IMR-90 (cell line): ENCODE measurements at regions not wholly inside any gene's neighbourhood (a gene's known extent, or its start where the extent isn't known, plus 50 kb on each side); places are given as distances from the start of the nearest gene placed in this dataset.

Experiments used
- ATAC-seq: fragments of 200-7000 bp; cut with Tn5 transposase; 2 replicates; pipeline ENCODE4 v1.9.1; 2020; ENCODE audit warnings: low read depth, mild to moderate bottlenecking, moderate library complexity
- BruUV-seq: library from RNA; stranded (reverse); fragments of 400-500 nt; replicated peaks from 2 replicates; lab custom pipeline; 2021; lab: Mats Ljungman, UMichigan
- CTCF ChIA-PET: fragments of 300-600 bp; formaldehyde crosslinking; extraction: SDS; loops from one replicate; lab custom pipeline; 2021; ENCODE audit warnings: antibody characterized with exemption; lab: Yijun Ruan, JAX
- POLR2A ChIA-PET: fragments of 300-600 bp; sonication (Branson Sonifier 250); formaldehyde crosslinking; loops from one replicate; lab custom pipeline; 2022; ENCODE audit warnings: antibody characterized with exemption; ENCODE audit not compliant: unreplicated experiment; lab: Charles Lee
- DNase-seq: peaks from one replicate; pipeline ENCODE4 v3.0.0; 2013
- H2AFZ ChIP-seq: replicated peaks from 2 replicates; pipeline ENCODE3; 2013; ENCODE audit warnings: low read length, mild to moderate bottlenecking; ENCODE audit not compliant: poor library complexity
- H2AK5ac ChIP-seq: 2 replicates; pipeline ENCODE4 v1.6.1; 2013; ENCODE audit warnings: low read depth, low read length, inconsistent platforms
- H2AK9ac ChIP-seq: replicated peaks from 2 replicates; pipeline ENCODE3; 2013; ENCODE audit warnings: mild to moderate bottlenecking, low read depth, low read length, moderate library complexity; ENCODE audit not compliant: poor library complexity
- H2BK120ac ChIP-seq: 2 replicates; pipeline ENCODE4 v1.6.1; 2013; ENCODE audit warnings: low read depth, low read length, inconsistent platforms
- H2BK15ac ChIP-seq: 3 replicates; pipeline ENCODE4 v1.6.1; 2013; ENCODE audit warnings: low read depth, low read length, inconsistent platforms
- H2BK20ac ChIP-seq: 2 replicates; pipeline ENCODE4 v1.6.1; 2013; ENCODE audit warnings: low read depth, mild to moderate bottlenecking, inconsistent platforms, low read length, moderate library complexity
- H2BK5ac ChIP-seq: 2 replicates; pipeline ENCODE4 v1.6.1; 2013; ENCODE audit warnings: mild to moderate bottlenecking, low read depth, low read length, inconsistent platforms; ENCODE audit not compliant: poor library complexity, severe bottlenecking
- H3K14ac ChIP-seq: replicated peaks from 2 replicates; pipeline ENCODE4 v1.6.1; 2013; ENCODE audit warnings: low read depth, low read length, inconsistent platforms
- H3K18ac ChIP-seq: 2 replicates; pipeline ENCODE4 v1.6.1; 2013; ENCODE audit warnings: low read depth, low read length, control low read depth
- H3K23ac ChIP-seq: 2 replicates; pipeline ENCODE4 v1.6.1; 2013; ENCODE audit warnings: low read depth, low read length, inconsistent platforms
- H3K27ac ChIP-seq: 2 replicates; pipeline ENCODE4 v1.5.1; 2013; ENCODE audit warnings: mild to moderate bottlenecking, control low read depth, low read length; ENCODE audit not compliant: insufficient read depth
- H3K27me3 ChIP-seq: 2 replicates; pipeline ENCODE4 v1.6.1; 2013; ENCODE audit warnings: low read length; ENCODE audit not compliant: control insufficient read depth, insufficient read depth
- H3K36me3 ChIP-seq: 2 replicates; pipeline ENCODE4 v1.6.1; 2013; ENCODE audit warnings: low read length, mixed read lengths; ENCODE audit not compliant: control insufficient read depth, insufficient read depth
- H3K4ac ChIP-seq: 2 replicates; pipeline ENCODE4 v1.6.1; 2013; ENCODE audit warnings: low read depth, low read length, inconsistent platforms
- H3K4me1 ChIP-seq: 2 replicates; pipeline ENCODE4 v1.6.1; 2013; ENCODE audit warnings: low read length, mixed read lengths; ENCODE audit not compliant: control insufficient read depth, insufficient read depth
- H3K4me2 ChIP-seq: 2 replicates; pipeline ENCODE4 v1.6.1; 2013; ENCODE audit warnings: low read depth, mild to moderate bottlenecking, control low read depth, low read length, moderate library complexity
- H3K4me3 ChIP-seq: 2 replicates; pipeline ENCODE4 v1.5.1; 2013; ENCODE audit warnings: low read depth, mild to moderate bottlenecking, control low read depth, low read length, moderate library complexity; ENCODE audit not compliant: insufficient read depth
- H3K56ac ChIP-seq: 2 replicates; pipeline ENCODE4 v1.6.1; 2013; ENCODE audit warnings: low read length, inconsistent platforms; ENCODE audit not compliant: insufficient read depth; ENCODE audit errors: extremely low read depth
- H3K79me1 ChIP-seq, 2 experiments: 2 replicates each; pipeline ENCODE4 v1.6.1; 2013; ENCODE audit warnings: low read length in 2 of 2, inconsistent platforms in 1 of 2, low read depth in 1 of 2
- H3K9ac ChIP-seq: 2 replicates; pipeline ENCODE4 v1.6.1; 2013; ENCODE audit warnings: low read depth, low read length, control low read depth
- H3K9me1 ChIP-seq: 2 replicates; pipeline ENCODE4 v1.6.1; 2013; ENCODE audit warnings: low read length, inconsistent platforms; ENCODE audit not compliant: insufficient read depth
- H3K9me3 ChIP-seq: 2 replicates; pipeline ENCODE4 v1.6.1; 2013; ENCODE audit warnings: low read length; ENCODE audit not compliant: control insufficient read depth, insufficient read depth
- H4K20me1 ChIP-seq: 2 replicates; pipeline ENCODE4 v1.6.1; 2013; ENCODE audit warnings: low read length, inconsistent platforms; ENCODE audit not compliant: insufficient read depth
- H4K5ac ChIP-seq: 2 replicates; pipeline ENCODE4 v1.6.1; 2013; ENCODE audit warnings: mild to moderate bottlenecking, low read depth, low read length, control low read depth
- H4K8ac ChIP-seq, 2 experiments: 2 replicates each; pipeline ENCODE4 v1.6.1; 2013; ENCODE audit warnings: low read depth in 2 of 2, low read length in 2 of 2, control low read depth in 1 of 2, inconsistent platforms in 1 of 2
- H4K91ac ChIP-seq: 2 replicates; pipeline ENCODE4 v1.6.1; 2013; ENCODE audit warnings: low read depth, low read length, inconsistent platforms; ENCODE audit not compliant: insufficient read depth
- BHLHE40 ChIP-seq: fragments of 150-350 bp; IDR thresholded peaks from 2 replicates; pipeline ENCODE4 v1.6.1; 2016; ENCODE audit warnings: mild to moderate bottlenecking, low read depth, low read length
- CHD1 ChIP-seq: IDR thresholded peaks from 2 replicates; pipeline ENCODE4 v1.6.1; 2012; ENCODE audit warnings: low read depth, low read length, improper control_type of control experiment
- CTCF ChIP-seq: conservative IDR thresholded peaks from 2 replicates; pipeline ENCODE4 v1.5.1; 2012; ENCODE audit warnings: mild to moderate bottlenecking, low read depth, low read length, improper control_type of control experiment
- ELK1 ChIP-seq: fragments of 150-350 bp; IDR thresholded peaks from 2 replicates; pipeline ENCODE4 v1.6.1; 2016; ENCODE audit warnings: low read depth, mild to moderate bottlenecking, low read length, moderate library complexity, borderline replicate concordance
- FOS ChIP-seq: fragments of 150-350 bp; IDR thresholded peaks from 2 replicates; pipeline ENCODE4 v1.6.1; 2016; ENCODE audit warnings: low read depth, low read length
- MXI1 ChIP-seq: IDR thresholded peaks from 2 replicates; pipeline ENCODE4 v1.6.1; 2012; ENCODE audit warnings: low read depth, mild to moderate bottlenecking, low read length, moderate library complexity, borderline replicate concordance
- NFE2L2 ChIP-seq: fragments of 150-350 bp; IDR thresholded peaks from 2 replicates; pipeline ENCODE4 v1.6.1; 2016; ENCODE audit warnings: low read depth, mild to moderate bottlenecking, low read length
- POLR2A ChIP-seq: IDR thresholded peaks from 2 replicates; pipeline ENCODE4 v1.6.1; 2012; ENCODE audit warnings: mild to moderate bottlenecking, low read depth, low read length
- RAD21 ChIP-seq: IDR thresholded peaks from 2 replicates; pipeline ENCODE4 v1.6.1; 2012; ENCODE audit warnings: low read length, improper control_type of control experiment
- RFX5 ChIP-seq: IDR thresholded peaks from 2 replicates; pipeline ENCODE4 v1.8.0; 2012; ENCODE audit warnings: low read depth, mild to moderate bottlenecking, low read length, moderate library complexity
- WGBS, 2 experiments: methylation state at CpG; one replicate each; pipeline versions ENCODE4 v1.1.5 to v1.1.7; 2013; ENCODE audit warnings: missing lambda C conversion rate in 2 of 2; ENCODE audit not compliant: insufficient read length in 1 of 2; ENCODE audit errors: extremely low coverage in 2 of 2; 5-methylcytosine and 5-hydroxymethylcytosine counted together
- dilution Hi-C: fragments of 300-500 bp; cut with HindIII; formaldehyde crosslinking; loops from one replicate; pipeline ENCODE4 v1.14.3; 2018; ENCODE audit warnings: low sequenced_read_pairs; ENCODE audit not compliant: unreplicated experiment
- in situ Hi-C: fragments of 300-500 bp; cut with MboI; formaldehyde crosslinking; loops from 3 replicates; pipeline ENCODE4 v1.14.3; 2019; ENCODE audit warnings: low sequenced_read_pairs, inconsistent platforms, mixed read lengths
- intact Hi-C: fragments of 100-400 bp; cut with micrococcal nuclease; formaldehyde crosslinking; loops from 2 replicates; pipeline ENCODE4 v1.10.0; 2022
- TF ChIP-seq, protein P1 (sequence below): fragments of 150-350 bp; IDR thresholded peaks from 2 replicates; pipeline ENCODE4 v1.6.1; 2017; ENCODE audit warnings: mild to moderate bottlenecking, antibody characterized with exemption, low read length, low read depth

- CTCF ChIA-PET = no interaction called here
- no peak overlapping the region for H4K8ac ChIP-seq
- no peaks in the 10 kb centered on the region for H3K9me1 ChIP-seq
- in situ Hi-C loops = no loop called here
- H2BK5ac ChIP-seq = no peak overlapping the region
- H2BK15ac ChIP-seq = no peak overlapping the region
- intact Hi-C loops = no loop called here
- H3K14ac ChIP-seq = no peak overlapping the region
- H4K91ac ChIP-seq = no peak overlapping the region
- no peak overlapping the region for H3K18ac ChIP-seq
- H2BK20ac ChIP-seq = no peak overlapping the region
- H3K23ac ChIP-seq = no peak overlapping the region
- H3K79me1 ChIP-seq = no peaks in the 10 kb centered on the region
- no peak overlapping the region for H2AFZ ChIP-seq
- DNase-seq (no peak), ATAC-seq (no peak)
- no peak overlapping the region for H2AK5ac ChIP-seq
- H3K36me3 ChIP-seq = no peaks in the 10 kb centered on the region
- BruUV-seq = no TSS peak
- H3K4ac ChIP-seq = no peak overlapping the region
- peaks cover 13% of the 10 kb centered on the region for H3K9me3 ChIP-seq
- no peaks in the 10 kb centered on the region for H3K27me3 ChIP-seq
- no peak overlapping the region for H3K9ac ChIP-seq
- H2AK9ac ChIP-seq = peak overlapping the region; percentile 50
- no peaks in the 10 kb centered on the region for H3K4me1 ChIP-seq
- no peak overlapping the region for H2BK120ac ChIP-seq
- no peak overlapping the region for H4K5ac ChIP-seq
- POLR2A ChIA-PET = no interaction called here
- WGBS, 2 experiments = no CpG with 5 or more reads among the region's 4 CpGs
- H3K27ac ChIP-seq = no peak overlapping the region
- H3K4me2 ChIP-seq = no peak overlapping the region
- H3K56ac ChIP-seq = no peak overlapping the region
- dilution Hi-C loops = no loop called here
- no peaks in the 10 kb centered on the region for H4K20me1 ChIP-seq
- H3K4me3 ChIP-seq = no peak overlapping the region
- TF ChIP-seq FOS (no peak), CTCF (no peak), RAD21 (no peak), CHD1 (no peak), RFX5 (no peak), NFE2L2 (no peak), BHLHE40 (no peak), ELK1 (no peak), POLR2A (no peak), MXI1 (no peak)
- TF ChIP-seq, protein P1, sequence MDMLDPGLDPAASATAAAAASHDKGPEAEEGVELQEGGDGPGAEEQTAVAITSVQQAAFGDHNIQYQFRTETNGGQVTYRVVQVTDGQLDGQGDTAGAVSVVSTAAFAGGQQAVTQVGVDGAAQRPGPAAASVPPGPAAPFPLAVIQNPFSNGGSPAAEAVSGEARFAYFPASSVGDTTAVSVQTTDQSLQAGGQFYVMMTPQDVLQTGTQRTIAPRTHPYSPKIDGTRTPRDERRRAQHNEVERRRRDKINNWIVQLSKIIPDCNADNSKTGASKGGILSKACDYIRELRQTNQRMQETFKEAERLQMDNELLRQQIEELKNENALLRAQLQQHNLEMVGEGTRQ = no peak
Measured at GRCh38 chr12:125744201-125744600, 679.0 kb downstream of the AACS start.
